Chondrocyte (in vitro differentiated cells): ENCODE measurements at regions not wholly inside any gene's neighbourhood (a gene's known extent, or its start where the extent isn't known, plus 50 kb on each side); places are given as distances from the start of the nearest gene placed in this dataset.

ENCODE experiments used
- DNase-seq: peaks from one replicate; pipeline ENCODE4 v3.0.0; 2021; ENCODE audit warnings: mixed read lengths, low spot score
- H3K27ac Mint-ChIP-seq: one replicate; pipeline ENCODE4 v1.8.0; 2021; ENCODE audit warnings: mild to moderate bottlenecking, moderate library complexity, mixed read lengths; ENCODE audit not compliant: unreplicated experiment
- H3K27me3 Mint-ChIP-seq: 2 replicates; pipeline ENCODE4 v1.8.0; 2021; ENCODE audit warnings: low read depth, mixed read lengths
- H3K36me3 Mint-ChIP-seq: 2 replicates; pipeline ENCODE4 v1.8.0; 2021; ENCODE audit warnings: low read depth, mixed read lengths
- H3K4me1 Mint-ChIP-seq: 2 replicates; pipeline ENCODE4 v1.8.0; 2021; ENCODE audit warnings: low read depth, mild to moderate bottlenecking, mixed read lengths
- H3K4me3 Mint-ChIP-seq: one replicate; pipeline ENCODE4 v1.8.0; 2021; ENCODE audit warnings: mild to moderate bottlenecking, moderate library complexity, mixed read lengths; ENCODE audit not compliant: unreplicated experiment
- H3K9me3 Mint-ChIP-seq: 2 replicates; pipeline ENCODE4 v1.8.0; 2021; ENCODE audit warnings: low read depth, mixed read lengths
- TF ChIP-seq, protein P1 (sequence below): fragments of 200-600 bp; sonication (generic); IDR thresholded peaks from 2 replicates; pipeline ENCODE4 v1.5.0; 2021; ENCODE audit warnings: antibody characterized with exemption, mild to moderate bottlenecking, moderate library complexity

DNA sequence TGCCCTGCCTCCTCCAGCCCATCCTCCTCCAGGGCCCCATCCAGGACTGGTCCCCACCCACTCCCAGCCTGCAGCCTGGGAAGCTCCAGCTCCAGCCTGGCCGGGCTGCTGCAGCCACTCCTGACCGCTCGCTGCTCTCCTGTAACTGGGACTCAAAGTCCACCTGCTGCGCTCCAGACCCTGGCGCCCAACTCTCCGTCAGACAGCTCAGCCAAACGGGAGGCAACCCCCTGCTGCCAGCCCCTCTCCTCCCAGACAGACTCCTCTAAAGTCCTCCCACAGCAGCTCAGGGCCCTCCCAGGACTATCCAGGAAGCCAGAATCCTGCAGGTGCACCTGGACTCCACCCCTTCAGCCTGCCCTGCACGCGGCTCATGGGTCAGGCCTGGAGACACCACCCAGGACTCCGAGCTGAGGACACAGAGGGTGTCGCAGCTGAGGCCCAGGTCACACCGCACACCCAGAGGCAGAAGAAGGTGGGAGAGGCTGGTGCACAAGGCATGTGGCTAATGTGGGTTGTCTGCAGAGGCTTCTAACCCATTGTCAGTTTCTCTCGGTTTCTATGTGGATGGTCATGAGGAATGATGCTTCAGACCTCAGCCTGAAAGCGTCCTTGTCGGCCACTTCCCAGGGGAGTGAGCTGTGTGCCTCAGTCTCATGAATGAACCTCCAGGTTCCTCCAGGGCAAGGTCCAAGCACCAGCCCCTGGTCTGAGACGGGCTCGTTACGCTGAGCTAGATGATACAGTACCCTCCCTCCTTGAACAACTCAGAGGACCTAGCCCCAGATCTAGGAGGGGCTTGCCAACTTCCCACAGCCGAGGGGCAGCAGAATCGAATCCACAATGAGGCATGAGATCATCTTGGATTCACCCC lies 1514.8 kb downstream of the TBC1D22A start:
- no peaks in the 10 kb centered on the region for H3K4me1 Mint-ChIP-seq

DNA sequence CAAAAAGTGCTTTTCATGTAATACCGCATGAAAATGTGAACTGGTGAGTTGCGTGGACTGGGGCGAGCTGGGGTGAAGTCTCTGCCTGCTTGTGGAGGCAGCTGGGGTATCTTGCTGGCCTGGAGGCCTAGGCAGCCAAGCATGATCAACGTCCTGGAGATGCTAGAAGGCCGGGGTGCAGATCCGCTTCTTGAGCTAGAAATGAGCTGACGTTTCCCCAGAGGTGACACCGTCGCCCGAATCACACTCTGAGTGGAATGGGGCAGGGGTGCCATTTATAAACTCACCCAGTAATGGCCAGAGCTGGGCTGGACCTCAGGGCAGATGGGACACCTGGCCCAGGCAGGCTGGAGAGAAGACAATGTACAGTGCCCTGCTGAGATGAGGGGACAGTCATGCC lies 1513.0 kb downstream of the TBC1D22A start:
- no peak for DNase-seq
- TF ChIP-seq, protein P1, sequence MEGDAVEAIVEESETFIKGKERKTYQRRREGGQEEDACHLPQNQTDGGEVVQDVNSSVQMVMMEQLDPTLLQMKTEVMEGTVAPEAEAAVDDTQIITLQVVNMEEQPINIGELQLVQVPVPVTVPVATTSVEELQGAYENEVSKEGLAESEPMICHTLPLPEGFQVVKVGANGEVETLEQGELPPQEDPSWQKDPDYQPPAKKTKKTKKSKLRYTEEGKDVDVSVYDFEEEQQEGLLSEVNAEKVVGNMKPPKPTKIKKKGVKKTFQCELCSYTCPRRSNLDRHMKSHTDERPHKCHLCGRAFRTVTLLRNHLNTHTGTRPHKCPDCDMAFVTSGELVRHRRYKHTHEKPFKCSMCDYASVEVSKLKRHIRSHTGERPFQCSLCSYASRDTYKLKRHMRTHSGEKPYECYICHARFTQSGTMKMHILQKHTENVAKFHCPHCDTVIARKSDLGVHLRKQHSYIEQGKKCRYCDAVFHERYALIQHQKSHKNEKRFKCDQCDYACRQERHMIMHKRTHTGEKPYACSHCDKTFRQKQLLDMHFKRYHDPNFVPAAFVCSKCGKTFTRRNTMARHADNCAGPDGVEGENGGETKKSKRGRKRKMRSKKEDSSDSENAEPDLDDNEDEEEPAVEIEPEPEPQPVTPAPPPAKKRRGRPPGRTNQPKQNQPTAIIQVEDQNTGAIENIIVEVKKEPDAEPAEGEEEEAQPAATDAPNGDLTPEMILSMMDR: no peak
- Mint-ChIP-seq H3K9me3 (no peaks in the 10 kb centered on the region), H3K27me3 (peaks cover 22% of the 10 kb centered on the region), H3K4me3 (no peak overlapping the region), H3K36me3 (no peaks in the 10 kb centered on the region), H3K27ac (no peak overlapping the region), H3K4me1 (no peaks in the 10 kb centered on the region)

More for the DNA sequence above, 1514.8 kb downstream of the TBC1D22A start:
- no peak for DNase-seq
- Mint-ChIP-seq H3K27me3 (peaks cover 31% of the 10 kb centered on the region), H3K9me3 (peaks cover 12% of the 10 kb centered on the region), H3K36me3 (no peaks in the 10 kb centered on the region), H3K27ac (no peak overlapping the region), H3K4me3 (no peak overlapping the region)
- TF ChIP-seq, protein P1: no peak

GRCh38 chr22:48270731-48271130 lies 1508.3 kb downstream of the TBC1D22A start:
- TF ChIP-seq, protein P1: no peak
- H3K36me3 Mint-ChIP-seq: no peaks in the 10 kb centered on the region
- H3K4me3 Mint-ChIP-seq: no peak overlapping the region
- H3K27ac Mint-ChIP-seq: no peak overlapping the region
- no peak for DNase-seq
- no peaks in the 10 kb centered on the region for H3K4me1 Mint-ChIP-seq
- peaks cover 34% of the 10 kb centered on the region for H3K27me3 Mint-ChIP-seq
- H3K9me3 Mint-ChIP-seq: no peaks in the 10 kb centered on the region

GRCh38 chr22:48268771-48269552 lies 1506.5 kb downstream of the TBC1D22A start:
- Mint-ChIP-seq H3K4me3 (no peak overlapping the region), H3K4me1 (no peaks in the 10 kb centered on the region), H3K27me3 (peaks cover 36% of the 10 kb centered on the region), H3K36me3 (no peaks in the 10 kb centered on the region), H3K27ac (no peak overlapping the region), H3K9me3 (no peaks in the 10 kb centered on the region)
- no peak for DNase-seq
- TF ChIP-seq, protein P1: no peak

GRCh38 chr22:48268293-48268692 lies 1505.8 kb downstream of the TBC1D22A start:
- no peaks in the 10 kb centered on the region for H3K36me3 Mint-ChIP-seq
- TF ChIP-seq, protein P1: no peak
- no peak overlapping the region for H3K4me3 Mint-ChIP-seq
- H3K27ac Mint-ChIP-seq: no peak overlapping the region
- H3K27me3 Mint-ChIP-seq: peaks cover 37% of the 10 kb centered on the region
- DNase-seq: no peak
- H3K9me3 Mint-ChIP-seq: no peaks in the 10 kb centered on the region
- no peaks in the 10 kb centered on the region for H3K4me1 Mint-ChIP-seq
